Retinal pigment epithelial cell (primary cell): ENCODE measurements at regions not wholly inside any gene's neighbourhood (a gene's known extent, or its start where the extent isn't known, plus 50 kb on each side); places are given as distances from the start of the nearest gene placed in this dataset.

Experiments used
- DNase-seq: peaks from one replicate; pipeline ENCODE4 v3.0.0-alpha.2; 2010; ENCODE audit warnings: low read depth
- H3K4me3 ChIP-seq: 2 replicates; pipeline ENCODE4 v1.5.1; 2011; ENCODE audit warnings: mild to moderate bottlenecking, low read length, control low read depth, moderate library complexity
- TF ChIP-seq, protein P1 (sequence below): conservative IDR thresholded peaks from 2 replicates; pipeline ENCODE4 v1.5.1; 2011; ENCODE audit warnings: low read depth, low read length, control low read depth, inconsistent platforms

DNA sequence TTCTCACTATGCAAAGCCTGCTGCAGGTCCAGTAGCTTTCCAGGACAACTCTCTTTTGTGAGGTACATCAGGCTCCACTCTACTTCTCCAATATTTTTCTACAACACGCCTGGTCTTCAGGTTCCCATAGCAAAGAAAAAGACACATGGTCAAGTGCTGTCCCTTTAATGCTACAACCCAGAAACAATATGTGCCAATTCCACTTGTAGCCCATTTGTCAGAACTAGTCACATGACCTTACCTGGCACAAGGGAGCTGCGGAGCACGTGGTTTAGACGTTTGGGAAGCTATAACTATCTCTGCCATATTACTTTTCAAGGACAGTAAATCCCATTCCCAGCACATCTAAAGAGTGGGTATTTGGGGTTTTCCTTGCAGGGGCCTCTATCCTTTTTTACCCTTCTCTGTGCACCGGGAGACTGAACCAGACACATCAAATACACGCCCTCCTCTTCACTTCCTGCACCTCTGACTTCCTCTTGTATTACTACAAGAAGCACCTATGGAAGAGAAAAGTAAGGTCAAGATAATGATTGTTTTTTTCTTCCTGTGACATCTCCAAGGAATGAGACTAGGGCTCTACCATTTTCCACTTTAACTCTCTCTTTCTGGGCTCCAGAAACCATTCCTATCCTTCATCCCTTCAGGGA is 237.6 kb downstream of the ETS1 start:
- H3K4me3 ChIP-seq: no peak overlapping the region
- TF ChIP-seq, protein P1, sequence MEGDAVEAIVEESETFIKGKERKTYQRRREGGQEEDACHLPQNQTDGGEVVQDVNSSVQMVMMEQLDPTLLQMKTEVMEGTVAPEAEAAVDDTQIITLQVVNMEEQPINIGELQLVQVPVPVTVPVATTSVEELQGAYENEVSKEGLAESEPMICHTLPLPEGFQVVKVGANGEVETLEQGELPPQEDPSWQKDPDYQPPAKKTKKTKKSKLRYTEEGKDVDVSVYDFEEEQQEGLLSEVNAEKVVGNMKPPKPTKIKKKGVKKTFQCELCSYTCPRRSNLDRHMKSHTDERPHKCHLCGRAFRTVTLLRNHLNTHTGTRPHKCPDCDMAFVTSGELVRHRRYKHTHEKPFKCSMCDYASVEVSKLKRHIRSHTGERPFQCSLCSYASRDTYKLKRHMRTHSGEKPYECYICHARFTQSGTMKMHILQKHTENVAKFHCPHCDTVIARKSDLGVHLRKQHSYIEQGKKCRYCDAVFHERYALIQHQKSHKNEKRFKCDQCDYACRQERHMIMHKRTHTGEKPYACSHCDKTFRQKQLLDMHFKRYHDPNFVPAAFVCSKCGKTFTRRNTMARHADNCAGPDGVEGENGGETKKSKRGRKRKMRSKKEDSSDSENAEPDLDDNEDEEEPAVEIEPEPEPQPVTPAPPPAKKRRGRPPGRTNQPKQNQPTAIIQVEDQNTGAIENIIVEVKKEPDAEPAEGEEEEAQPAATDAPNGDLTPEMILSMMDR: no peak
- DNase-seq: no peak

DNA sequence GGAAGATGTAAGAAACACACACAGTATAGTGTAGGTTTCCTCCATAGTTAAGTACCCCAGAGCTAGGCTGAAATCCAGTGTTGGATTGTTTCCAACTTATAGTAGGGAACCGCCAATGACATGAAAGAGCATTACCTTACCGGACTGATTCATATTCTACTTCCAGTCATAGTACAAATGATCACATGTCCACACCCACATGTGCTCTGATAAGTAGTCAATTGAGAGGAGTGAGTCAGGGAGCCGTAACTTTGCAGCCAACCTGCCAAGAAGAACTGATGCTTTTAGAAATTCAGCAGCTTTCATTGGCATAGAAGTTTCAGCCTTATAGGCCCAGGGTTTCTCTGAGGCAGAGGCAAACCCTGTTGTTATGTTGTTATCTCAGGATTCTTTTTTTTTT is 240.6 kb downstream of the ETS1 start:
- no peak overlapping the region for H3K4me3 ChIP-seq
- TF ChIP-seq, protein P1: no peak
- peak; percentile 75 for DNase-seq

DNA sequence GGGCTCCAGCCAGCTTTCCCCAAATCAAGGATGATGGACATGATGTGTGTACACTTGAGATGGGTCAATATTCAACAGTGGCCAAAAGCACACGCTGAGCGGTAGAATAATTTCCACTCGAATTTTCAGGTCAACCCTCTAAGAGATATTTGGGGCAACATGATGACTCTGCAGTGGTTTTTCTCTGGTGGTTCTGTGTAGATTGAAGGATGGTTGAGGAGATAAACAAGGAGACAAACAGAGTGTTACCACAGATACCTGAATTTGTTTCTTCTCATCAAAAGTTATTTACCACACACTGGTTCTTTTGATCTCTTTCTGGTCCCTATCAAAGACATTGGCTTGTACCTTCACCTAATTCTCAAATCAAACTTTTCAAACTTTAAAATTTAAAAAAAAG is 242.0 kb downstream of the ETS1 start:
- no peak for DNase-seq
- TF ChIP-seq, protein P1: no peak
- no peak overlapping the region for H3K4me3 ChIP-seq

DNA sequence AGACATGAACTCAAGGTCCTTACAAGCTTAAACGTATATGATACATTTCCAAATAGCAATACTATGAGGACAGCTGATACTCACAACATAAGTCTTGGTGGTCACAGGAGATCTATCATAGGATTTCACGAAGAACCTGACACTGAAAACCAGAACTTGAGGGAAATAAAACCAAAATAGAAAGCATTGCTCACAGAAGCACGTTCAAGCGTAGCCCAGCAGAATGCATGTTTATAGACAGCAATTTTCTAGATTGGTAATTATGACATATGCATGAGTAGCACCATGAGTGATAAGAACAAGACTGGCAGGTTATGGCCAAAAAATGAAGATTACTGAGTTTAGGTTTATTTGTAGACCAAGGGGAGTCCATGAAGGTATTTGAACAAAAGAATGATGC is 243.5 kb downstream of the ETS1 start:
- no peak for DNase-seq
- TF ChIP-seq, protein P1: no peak
- H3K4me3 ChIP-seq: no peak overlapping the region

DNA sequence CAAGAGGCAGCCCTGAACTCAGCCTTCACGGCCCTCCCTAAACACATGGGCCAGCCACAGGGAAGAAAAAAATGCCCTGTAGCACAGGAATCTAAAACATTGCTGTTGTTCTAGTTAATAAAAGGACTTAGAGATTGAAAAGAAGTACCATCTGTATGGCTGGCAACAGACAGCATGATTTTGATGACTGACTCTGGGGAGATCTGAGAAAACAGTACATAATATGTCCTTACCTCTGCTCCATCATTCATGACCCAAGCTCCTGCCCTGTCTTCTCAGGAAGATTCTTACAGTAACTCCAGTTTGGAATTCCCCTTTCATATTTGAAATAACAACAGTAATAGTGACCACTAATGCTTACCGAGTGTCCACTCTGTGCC is 244.2 kb downstream of the ETS1 start:
- TF ChIP-seq, protein P1: no peak
- DNase-seq: no peak
- no peak overlapping the region for H3K4me3 ChIP-seq

DNA sequence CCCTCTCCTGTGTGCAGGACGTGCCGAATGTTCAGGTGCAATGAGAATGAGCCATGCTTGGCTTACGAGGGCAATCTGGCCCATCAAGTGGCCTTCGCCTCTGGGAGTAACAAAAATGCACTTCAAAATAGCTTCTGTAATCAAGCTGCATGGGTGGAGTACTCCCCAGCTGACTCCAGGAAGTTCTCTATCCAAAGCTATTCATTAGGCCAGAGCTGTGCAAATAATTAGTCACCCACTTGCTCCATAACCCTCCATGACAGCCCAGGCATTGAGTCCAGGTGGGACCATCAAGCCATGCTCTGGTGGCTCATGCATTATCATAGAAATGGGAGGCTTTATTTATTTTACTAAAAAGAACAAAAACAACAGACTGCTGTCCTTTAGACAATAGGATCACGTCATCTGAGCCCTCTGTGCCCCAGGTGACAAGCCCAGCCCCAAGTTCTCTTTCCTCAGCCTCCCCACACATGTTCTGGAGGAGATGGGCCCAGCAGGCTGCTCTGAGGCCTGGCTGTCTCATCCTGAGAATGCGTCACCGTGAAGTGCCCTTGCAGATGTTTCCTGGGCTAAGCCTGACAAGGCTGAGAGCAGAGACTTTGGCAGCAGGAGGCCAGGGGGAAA is 244.7 kb downstream of the ETS1 start:
- TF ChIP-seq, protein P1: no peak
- no peak overlapping the region for H3K4me3 ChIP-seq
- DNase-seq: no peak
